Activated CD4-positive, alpha-beta T cell treated with anti-CD3 and anti-CD28 coated beads for 36 hours (primary cell): ENCODE measurements at regions not wholly inside any gene's neighbourhood (a gene's known extent, or its start where the extent isn't known, plus 50 kb on each side); places are given as distances from the start of the nearest gene placed in this dataset.
"Not testable (repeated sequence)": the region's sequence is repeated elsewhere in the genome, so short reads cannot be mapped to it uniquely, and the experiment has no call there.

Experiments used
- ATAC-seq: fragments of 200-7000 bp; cut with Tn5 transposase; one replicate; pipeline ENCODE4 v1.10.0; 2021; ENCODE audit warnings: mild to moderate bottlenecking, moderate library complexity
- CTCF ChIA-PET: fragments of 350-600 bp; sonication (Branson Sonifier 250); formaldehyde crosslinking; loops from one replicate; lab custom pipeline; 2021; ENCODE audit warnings: antibody characterized with exemption; lab: Charles Lee
- POLR2A ChIA-PET: fragments of 350-600 bp; sonication (Branson Sonifier 250); formaldehyde crosslinking; loops from one replicate; lab custom pipeline; 2021; ENCODE audit warnings: antibody characterized with exemption, inconsistent platforms; lab: Charles Lee
- DNase-seq: peaks from one replicate; pipeline ENCODE4 v3.0.0-alpha.2; 2020
- H3K27ac Mint-ChIP-seq: one replicate; pipeline ENCODE4 v1.8.0; 2021; ENCODE audit warnings: mixed read lengths
- H3K27me3 Mint-ChIP-seq: one replicate; pipeline ENCODE4 v1.8.0; 2021; ENCODE audit warnings: mixed read lengths
- H3K36me3 Mint-ChIP-seq: one replicate; pipeline ENCODE4 v1.8.0; 2021; ENCODE audit warnings: low read depth, mixed read lengths
- H3K4me1 Mint-ChIP-seq: one replicate; pipeline ENCODE4 v1.8.0; 2021; ENCODE audit warnings: mixed read lengths
- H3K4me3 Mint-ChIP-seq: one replicate; pipeline ENCODE4 v1.8.0; 2021; ENCODE audit warnings: mild to moderate bottlenecking, moderate library complexity, mixed read lengths
- H3K9me3 Mint-ChIP-seq: one replicate; pipeline ENCODE4 v1.8.0; 2021; ENCODE audit warnings: low read depth, mixed read lengths
- intact Hi-C, 2 experiments: fragments of 100-400 bp; cut with DNase I in 1 of 2; cut with micrococcal nuclease in 1 of 2; formaldehyde crosslinking; loops; one replicate each; pipeline versions ENCODE4 v1.14.2 to v1.15.1; 2022 to 2024; cut with DNase I, micrococcal nuclease

DNA sequence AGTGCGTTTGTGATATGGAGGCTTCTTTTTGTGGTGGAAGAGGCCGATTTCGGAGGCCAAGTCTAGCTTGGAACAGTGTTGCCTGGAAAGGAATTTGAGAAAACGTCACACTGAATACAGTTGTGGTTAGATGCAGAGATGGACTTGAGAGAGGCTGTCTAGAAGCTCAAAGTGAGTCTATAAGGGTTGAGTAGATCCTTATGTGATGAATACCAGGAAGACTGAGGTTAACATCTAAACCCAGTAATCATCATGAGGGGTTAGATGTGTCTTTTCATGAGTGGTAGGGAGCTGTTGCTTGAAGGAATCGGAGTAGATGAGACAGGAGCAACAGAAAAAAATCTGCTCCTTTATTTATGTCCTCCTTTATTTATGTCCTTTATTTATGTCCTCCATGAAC, 114.6 kb upstream of the IVNS1ABP start:
- no peaks in the 10 kb centered on the region for H3K27me3 Mint-ChIP-seq
- peaks cover 5% of the 10 kb centered on the region for H3K9me3 Mint-ChIP-seq
- DNase-seq (no peak), ATAC-seq (no peak)
- POLR2A ChIA-PET = no interaction called here
- no peak overlapping the region for H3K27ac Mint-ChIP-seq
- intact Hi-C loops = no loop called here
- H3K4me1 Mint-ChIP-seq = peaks cover 2% of the 10 kb centered on the region
- H3K36me3 Mint-ChIP-seq = no peaks in the 10 kb centered on the region
- no peak overlapping the region for H3K4me3 Mint-ChIP-seq
- CTCF ChIA-PET = no interaction called here

GRCh38 chr1:185429668-185430067, 112.6 kb upstream of the IVNS1ABP start:
- H3K4me1 Mint-ChIP-seq, H3K36me3 Mint-ChIP-seq, H3K27me3 Mint-ChIP-seq, POLR2A ChIA-PET, ATAC-seq, H3K4me3 Mint-ChIP-seq, CTCF ChIA-PET, intact Hi-C loops, DNase-seq, H3K27ac Mint-ChIP-seq, H3K9me3 Mint-ChIP-seq: not testable (repeated sequence)

- intact Hi-C loops = no loop called here
- H3K4me1 Mint-ChIP-seq = no peaks in the 10 kb centered on the region
- ChIA-PET POLR2A (no interaction called here), CTCF (no interaction called here)
- no peak for DNase-seq
- no peak for ATAC-seq
- peaks cover 5% of the 10 kb centered on the region for H3K9me3 Mint-ChIP-seq
- no peak overlapping the region for H3K4me3 Mint-ChIP-seq
- no peak overlapping the region for H3K27ac Mint-ChIP-seq
- H3K27me3 Mint-ChIP-seq = no peaks in the 10 kb centered on the region
- H3K36me3 Mint-ChIP-seq = no peaks in the 10 kb centered on the region
These were observed 110.7 kb upstream of the IVNS1ABP start for GRCh38 chr1:185427776-185428175.

GRCh38 chr1:185427264-185427663, 110.2 kb upstream of the IVNS1ABP start:
- ATAC-seq (no peak), DNase-seq (no peak)
- intact Hi-C loops = no loop called here
- ChIA-PET POLR2A (no interaction called here), CTCF (interaction anchor here (1.3 to 2.1 kb wide), 2 partner anchors 8 to 57 kb away, joined by 3 to 5 read pairs; no protein-coding TSS in a partner anchor)
- Mint-ChIP-seq H3K36me3 (no peaks in the 10 kb centered on the region), H3K9me3 (peaks cover 5% of the 10 kb centered on the region), H3K27me3 (no peaks in the 10 kb centered on the region), H3K4me3 (no peak overlapping the region), H3K27ac (no peak overlapping the region), H3K4me1 (no peaks in the 10 kb centered on the region)

- Mint-ChIP-seq H3K27me3 (no peaks in the 10 kb centered on the region), H3K36me3 (no peaks in the 10 kb centered on the region), H3K9me3 (peaks cover 5% of the 10 kb centered on the region), H3K27ac (no peak overlapping the region), H3K4me3 (no peak overlapping the region), H3K4me1 (no peaks in the 10 kb centered on the region)
- ATAC-seq = no peak
- POLR2A ChIA-PET = no interaction called here
- intact Hi-C loops = no loop called here
- CTCF ChIA-PET = interaction anchor here (1.3 to 2.1 kb wide), 2 partner anchors 8 to 57 kb away, joined by 3 to 5 read pairs; no protein-coding TSS in a partner anchor
- no peak for DNase-seq
These were observed 109.8 kb upstream of the IVNS1ABP start for GRCh38 chr1:185426848-185427247.

DNA sequence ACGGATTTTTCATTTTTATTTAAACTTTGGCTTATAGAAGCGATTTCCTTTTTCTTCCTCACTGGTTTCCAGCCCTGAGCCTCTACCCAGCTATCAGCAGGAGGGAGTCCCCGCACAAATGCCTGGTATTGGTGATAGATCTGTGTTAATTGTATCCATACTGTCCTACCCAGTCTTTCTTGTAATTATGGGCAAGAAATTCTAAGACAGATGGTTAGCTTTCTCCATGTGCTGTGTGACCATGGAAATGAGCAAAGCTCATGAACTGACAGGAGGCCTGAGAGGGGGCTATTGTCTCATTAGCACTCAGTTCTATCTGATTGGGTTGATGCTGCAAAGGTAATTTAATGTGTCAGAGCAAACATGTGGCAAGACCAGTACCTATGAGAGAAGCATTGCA, 108.1 kb upstream of the IVNS1ABP start:
- no peaks in the 10 kb centered on the region for H3K27me3 Mint-ChIP-seq
- H3K9me3 Mint-ChIP-seq = peaks cover 5% of the 10 kb centered on the region
- no peak for DNase-seq
- ATAC-seq = no peak
- H3K27ac Mint-ChIP-seq = no peak overlapping the region
- ChIA-PET POLR2A (no interaction called here), CTCF (interaction anchor here (2.1 kb wide), 1 partner anchor 10 kb away, joined by 5 read pairs; no protein-coding TSS in a partner anchor)
- intact Hi-C loops = no loop called here
- no peak overlapping the region for H3K4me3 Mint-ChIP-seq
- H3K4me1 Mint-ChIP-seq = peaks cover 10% of the 10 kb centered on the region
- H3K36me3 Mint-ChIP-seq = no peaks in the 10 kb centered on the region

GRCh38 chr1:185421485-185422107, 104.6 kb upstream of the IVNS1ABP start:
- POLR2A ChIA-PET = no interaction called here
- ATAC-seq = peak; percentile 39
- intact Hi-C loops = no loop called here
- H3K27ac Mint-ChIP-seq = no peak overlapping the region
- DNase-seq = no peak
- H3K4me1 Mint-ChIP-seq = peaks cover 10% of the 10 kb centered on the region
- CTCF ChIA-PET = interaction anchor here (0.7 kb wide), 1 partner anchor 252 kb away, joined by 3 read pairs; no protein-coding TSS in a partner anchor
- no peak overlapping the region for H3K4me3 Mint-ChIP-seq
- H3K36me3 Mint-ChIP-seq = no peaks in the 10 kb centered on the region
- no peaks in the 10 kb centered on the region for H3K27me3 Mint-ChIP-seq
- H3K9me3 Mint-ChIP-seq = no peaks in the 10 kb centered on the region

DNA sequence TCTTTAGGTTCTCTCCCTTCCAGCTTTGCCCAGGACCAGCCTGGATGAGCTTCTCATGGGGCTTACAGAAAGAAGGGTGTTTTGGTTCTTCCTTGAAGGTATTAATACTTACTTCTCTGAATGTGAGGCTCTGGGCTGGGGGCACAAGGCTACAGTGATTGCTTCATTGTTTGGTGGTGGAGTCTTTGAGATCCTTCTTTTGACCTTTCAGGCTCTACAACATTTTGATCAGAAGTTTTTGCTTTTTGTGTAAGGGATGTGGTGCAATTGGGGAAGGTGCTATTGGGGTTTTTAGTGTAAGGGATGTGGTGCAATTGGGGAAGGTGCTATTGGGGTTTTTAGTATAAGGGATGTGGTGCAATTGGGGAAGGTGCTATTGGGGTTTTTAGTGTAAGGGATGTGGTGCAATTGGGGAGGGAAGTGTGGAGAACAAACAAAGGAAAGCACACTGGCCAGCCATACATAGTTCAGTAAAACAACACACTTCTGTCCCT, 103.6 kb upstream of the IVNS1ABP start:
- H3K4me3 Mint-ChIP-seq = no peak overlapping the region
- ChIA-PET CTCF (interaction anchor here (0.7 kb wide), 1 partner anchor 253 kb away, joined by 3 read pairs; no protein-coding TSS in a partner anchor), POLR2A (interaction anchor here (0.6 kb wide), 1 partner anchor 166 kb away, joined by 4 read pairs; no protein-coding TSS in a partner anchor)
- H3K36me3 Mint-ChIP-seq = no peaks in the 10 kb centered on the region
- ATAC-seq (peak; percentile 39), DNase-seq (no peak)
- intact Hi-C loops = no loop called here
- peaks cover 10% of the 10 kb centered on the region for H3K4me1 Mint-ChIP-seq
- H3K27me3 Mint-ChIP-seq = no peaks in the 10 kb centered on the region
- no peak overlapping the region for H3K27ac Mint-ChIP-seq
- H3K9me3 Mint-ChIP-seq = no peaks in the 10 kb centered on the region

DNA sequence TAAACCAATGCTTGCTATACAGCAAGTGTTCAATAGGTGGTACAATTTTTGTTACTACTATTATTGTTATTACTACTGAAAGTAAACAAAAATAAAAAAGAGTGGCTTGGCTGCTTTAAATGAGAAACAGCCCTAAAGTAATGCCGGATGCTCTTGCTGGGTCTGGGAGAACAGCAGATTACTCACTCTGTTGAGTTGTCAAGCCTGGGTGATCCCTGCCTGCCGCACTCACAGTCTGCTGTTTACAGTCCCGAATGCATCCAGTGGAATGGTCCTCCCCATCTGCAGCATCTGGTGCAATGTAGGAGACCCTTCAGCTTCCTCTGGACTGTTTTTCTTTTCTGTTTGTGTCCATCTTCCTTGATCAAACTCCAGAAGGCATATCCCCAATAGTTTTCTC, 102.7 kb upstream of the IVNS1ABP start:
- Mint-ChIP-seq H3K27me3 (no peaks in the 10 kb centered on the region), H3K4me3 (no peak overlapping the region), H3K9me3 (no peaks in the 10 kb centered on the region), H3K36me3 (no peaks in the 10 kb centered on the region), H3K27ac (no peak overlapping the region), H3K4me1 (peaks cover 10% of the 10 kb centered on the region)
- DNase-seq (no peak), ATAC-seq (no peak)
- intact Hi-C loops = no loop called here
- POLR2A ChIA-PET = no interaction called here
- CTCF ChIA-PET = interaction anchor here (0.6 to 1.3 kb wide), 3 partner anchors 48 to 261 kb away, joined by 3 to 5 read pairs (median 3); no protein-coding TSS in a partner anchor

DNA sequence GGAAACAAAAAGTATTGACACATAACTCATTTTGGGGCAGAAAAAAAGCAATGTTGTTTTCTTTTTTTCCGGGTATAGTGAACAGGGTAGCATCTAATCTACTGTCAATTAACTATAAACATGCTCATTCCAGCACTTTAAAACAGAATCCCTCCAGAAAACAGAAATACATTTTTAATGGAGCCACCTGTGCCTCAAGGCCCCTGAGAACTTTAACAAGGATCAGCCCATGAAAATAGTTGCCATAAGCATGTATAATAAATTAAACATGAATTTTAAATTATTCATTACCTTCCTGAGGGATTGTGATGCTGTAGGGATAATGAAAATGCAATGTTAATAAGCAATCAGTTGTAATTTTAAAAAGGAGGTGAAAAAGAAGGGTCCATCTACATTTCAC, 101.4 kb upstream of the IVNS1ABP start:
- H3K36me3 Mint-ChIP-seq = no peaks in the 10 kb centered on the region
- POLR2A ChIA-PET = no interaction called here
- CTCF ChIA-PET = interaction anchor here (1.3 kb wide), 1 partner anchor 262 kb away, joined by 5 read pairs; no protein-coding TSS in a partner anchor
- ATAC-seq = no peak
- no peaks in the 10 kb centered on the region for H3K9me3 Mint-ChIP-seq
- intact Hi-C loops = no loop called here
- no peak for DNase-seq
- H3K4me3 Mint-ChIP-seq = no peak overlapping the region
- H3K27ac Mint-ChIP-seq = no peak overlapping the region
- no peaks in the 10 kb centered on the region for H3K27me3 Mint-ChIP-seq
- H3K4me1 Mint-ChIP-seq = peaks cover 10% of the 10 kb centered on the region

- H3K27ac Mint-ChIP-seq = no peak overlapping the region
These were observed 95.5 kb upstream of the IVNS1ABP start for GRCh38 chr1:185412385-185413087.

More at GRCh38 chr1:185412385-185413087, 95.5 kb upstream of the IVNS1ABP start:
- Mint-ChIP-seq H3K36me3 (no peaks in the 10 kb centered on the region), H3K4me1 (peaks cover 3% of the 10 kb centered on the region), H3K27me3 (no peaks in the 10 kb centered on the region), H3K9me3 (peaks cover under 1% of the 10 kb centered on the region), H3K4me3 (no peak overlapping the region)
- CTCF ChIA-PET = interaction anchor here (1.1 kb wide), 1 partner anchor 23 kb away, joined by 3 read pairs; no protein-coding TSS in a partner anchor
- POLR2A ChIA-PET = no interaction called here
- DNase-seq = no peak
- no peak for ATAC-seq
- intact Hi-C loops = no loop called here
